Right lobe of liver (tissue), 6 donors: ENCODE measurements at regions not wholly inside any gene's neighbourhood (a gene's known extent, or its start where the extent isn't known, plus 50 kb on each side); places are given as distances from the start of the nearest gene placed in this dataset.
A peak's percentile ranks its signal among the peaks of the same experiment; 100 is the strongest.

Source experiments
- ATAC-seq, 4 donors: fragments of 200-7000 bp; cut with Tn5 transposase; one replicate each; pipeline ENCODE4 v1.9.1; 2020; ENCODE audit warnings: mild to moderate bottlenecking in 4 of 4, moderate library complexity in 4 of 4
- DNase-seq, 3 donors: peaks; one replicate each; pipeline ENCODE4 v3.0.0-alpha.2; 2020
- H3K27ac ChIP-seq, 3 donors: fragments of 200-600 bp; one replicate each; pipeline ENCODE4 v1.8.0; 2022
- H3K27me3 ChIP-seq, 2 donors: fragments of 200-600 bp; one replicate each; pipeline ENCODE4 v1.8.0; 2022
- H3K36me3 ChIP-seq, 4 donors: fragments of 200-600 bp; sonication (generic) in 1 of 4; one replicate each; pipeline versions ENCODE4 v1.5.1 to v1.8.0; 2017 to 2022; ENCODE audit warnings: control low read depth in 1 of 4
- H3K4me1 ChIP-seq, 4 donors: fragments of 200-600 bp; sonication (generic) in 1 of 4; one replicate each; pipeline versions ENCODE4 v1.5.1 to v1.8.0; 2017 to 2022; ENCODE audit warnings: control low read depth in 1 of 4
- H3K4me3 ChIP-seq, 3 donors: fragments of 200-600 bp; one replicate each; pipeline ENCODE4 v1.8.0; 2022
- H3K9me3 ChIP-seq, 4 donors: fragments of 200-600 bp; sonication (generic) in 1 of 4; one replicate each; pipeline versions ENCODE4 v1.5.1 to v1.8.0; 2017 to 2022; ENCODE audit warnings: control low read depth in 1 of 4
- CTCF ChIP-seq, 4 donors: fragments of 200-600 bp in 3 of 4; fragments of 450-650 bp in 1 of 4; IDR thresholded peaks; one replicate each; pipeline versions ENCODE4 v1.5.1 to v1.8.0; 2016 to 2022; ENCODE audit warnings: antibody characterized with exemption in 4 of 4, mild to moderate bottlenecking in 2 of 4
- POLR2A ChIP-seq: fragments of 450-650 bp; IDR thresholded peaks from one replicate; pipeline ENCODE4 v1.6.1; 2017; ENCODE audit warnings: antibody characterized with exemption, mild to moderate bottlenecking
- WGBS: methylation state at CpG from one replicate; pipeline ENCODE4 v1.1.6; 2018; ENCODE audit warnings: low coverage, low lambda C conversion rate; ENCODE audit not compliant: insufficient coverage; ENCODE audit errors: missing lambda C conversion rate; 5-methylcytosine and 5-hydroxymethylcytosine counted together
- intact Hi-C, 2 donors: fragments of 100-400 bp; cut with DNase I; formaldehyde crosslinking; loops; one replicate each; pipeline versions ENCODE4 v1.11.2 to v1.14.1; 2022
- donor health status: DM: no; HTN: yes; CAD: no.
- donor health status: DM: no; HTN: no; CAD: no.
- donor health status: DM: no; HTN: no; CAD: no.
- donor health status: DM: no; HTN: yes; CAD: no.
- donor health status: DM: no; HTN: yes; CAD: no.

DNA sequence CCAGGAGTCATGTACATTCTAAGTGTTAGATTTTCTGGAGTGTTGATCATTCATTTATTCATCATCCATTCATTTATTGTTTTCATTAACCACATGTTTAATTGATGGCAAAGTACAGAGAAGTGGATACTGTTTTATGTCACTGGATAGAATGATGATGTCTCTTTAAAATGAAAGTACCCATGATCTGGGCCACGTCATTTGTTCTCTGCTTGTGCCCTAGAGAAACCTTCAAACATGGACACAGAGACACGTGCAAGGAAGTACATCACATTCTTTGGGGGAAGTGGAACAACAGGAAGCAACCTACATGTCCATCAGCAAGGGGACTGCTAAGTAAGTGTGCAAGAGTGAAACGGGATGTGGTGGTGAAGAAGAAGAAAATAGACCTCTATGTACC is 75.8 kb upstream of the TSHZ2 start:
- no peaks in the 10 kb centered on the region for H3K9me3 ChIP-seq
- H3K4me1 ChIP-seq = no peaks in the 10 kb centered on the region
- intact Hi-C loops = no loop called here
- DNase-seq = no peak
- no peaks in the 10 kb centered on the region for H3K27me3 ChIP-seq
- no peaks in the 10 kb centered on the region for H3K36me3 ChIP-seq
- no peak for ATAC-seq
- no peak overlapping the region for H3K27ac ChIP-seq
- H3K4me3 ChIP-seq = no peak overlapping the region
- TF ChIP-seq POLR2A (no peak), CTCF (IDR thresholded peaks at IDR 0.05) (no peak)
- 42% methylated on average over 3 of the region's 3 CpGs for WGBS

DNA sequence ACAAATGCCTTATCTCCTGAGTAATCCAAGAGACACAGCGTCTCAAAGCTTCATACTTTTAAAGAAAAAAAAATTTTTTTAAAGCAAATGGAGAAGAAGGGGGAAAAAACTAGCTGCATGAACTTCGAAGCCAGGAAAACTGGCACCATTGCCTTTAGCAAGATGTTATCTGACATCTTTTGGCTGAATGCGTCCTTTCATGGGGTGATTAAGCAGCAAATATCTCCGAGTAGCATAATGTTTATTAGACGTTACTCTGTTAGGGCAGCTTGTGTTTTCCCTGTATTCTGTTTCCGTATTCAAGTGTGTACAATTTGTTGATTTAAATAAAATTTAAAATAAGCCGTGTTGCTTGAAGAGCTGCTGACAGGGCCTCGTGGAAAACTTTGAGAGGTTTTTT is 76.5 kb upstream of the TSHZ2 start:
- Histone ChIP-seq H3K4me3 (no peak overlapping the region), H3K27ac (no peak overlapping the region), H3K27me3 (no peaks in the 10 kb centered on the region), H3K9me3 (no peaks in the 10 kb centered on the region), H3K36me3 (no peaks in the 10 kb centered on the region), H3K4me1 (no peaks in the 10 kb centered on the region)
- intact Hi-C loops = no loop called here
- DNase-seq (no peak), ATAC-seq (no peak)
- WGBS = 69% methylated on average over 8 of the region's 8 CpGs
- TF ChIP-seq POLR2A = no peak
- TF ChIP-seq CTCF (IDR thresholded peaks at IDR 0.05) = no peak

- DNase-seq = no peak
- WGBS = 74% methylated on average over 7 of the region's 7 CpGs
- Histone ChIP-seq H3K4me1 (no peaks in the 10 kb centered on the region), H3K9me3 (no peaks in the 10 kb centered on the region), H3K27ac (no peak overlapping the region), H3K4me3 (no peak overlapping the region), H3K36me3 (no peaks in the 10 kb centered on the region), H3K27me3 (no peaks in the 10 kb centered on the region)
- ATAC-seq = no peak
- TF ChIP-seq CTCF (IDR thresholded peaks at IDR 0.05) (no peak), POLR2A (no peak)
- intact Hi-C loops = no loop called here
Observed at GRCh38 chr20:52895235-52895634, 76.9 kb upstream of the TSHZ2 start.

- no peaks in the 10 kb centered on the region for H3K36me3 ChIP-seq
- DNase-seq (no peak), ATAC-seq (no peak)
- no peak overlapping the region for H3K27ac ChIP-seq
- H3K9me3 ChIP-seq = no peaks in the 10 kb centered on the region
- intact Hi-C loops = no loop called here
- TF ChIP-seq CTCF (IDR thresholded peaks at IDR 0.05) (no peak), POLR2A (no peak)
- H3K27me3 ChIP-seq = no peaks in the 10 kb centered on the region
- no peaks in the 10 kb centered on the region for H3K4me1 ChIP-seq
- 82% methylated on average over 4 of the region's 4 CpGs for WGBS
- H3K4me3 ChIP-seq = no peak overlapping the region
Observed at GRCh38 chr20:52893498-52893897, 78.7 kb upstream of the TSHZ2 start.

DNA sequence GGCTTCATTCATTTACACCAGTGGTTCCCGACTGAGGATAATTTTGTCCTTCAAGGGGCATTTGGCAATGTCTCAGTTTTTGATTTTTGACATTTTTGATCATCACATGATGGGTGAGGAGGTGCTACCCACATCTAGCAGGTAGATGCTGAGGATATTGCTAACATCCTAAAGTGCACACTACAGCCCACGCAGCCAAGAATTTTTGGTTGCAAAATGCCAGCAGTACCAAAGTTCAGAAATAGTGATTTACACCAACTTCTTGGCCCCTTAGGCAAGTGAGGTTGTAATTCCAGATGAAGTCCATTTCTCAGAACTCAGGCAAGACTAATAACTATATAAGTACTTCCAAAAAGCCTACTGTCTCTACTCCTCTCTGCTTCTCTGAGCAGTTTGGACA is 80.1 kb upstream of the TSHZ2 start:
- TF ChIP-seq CTCF (IDR thresholded peaks at IDR 0.05) (no peak), POLR2A (no peak)
- H3K4me3 ChIP-seq = no peak overlapping the region
- H3K27ac ChIP-seq = no peak overlapping the region
- peak in 2 of 4 donors; percentile 49 to 64 for ATAC-seq
- no peaks in the 10 kb centered on the region for H3K9me3 ChIP-seq
- intact Hi-C loops = no loop called here
- H3K4me1 ChIP-seq = no peaks in the 10 kb centered on the region
- H3K27me3 ChIP-seq = no peaks in the 10 kb centered on the region
- 67% methylated on average over 1 of the region's 2 CpGs for WGBS
- DNase-seq = no peak
- H3K36me3 ChIP-seq = no peaks in the 10 kb centered on the region
